Thyroid gland (tissue), 4 donors: ENCODE measurements at regions not wholly inside any gene's neighbourhood (a gene's known extent, or its start where the extent isn't known, plus 50 kb on each side); places are given as distances from the start of the nearest gene placed in this dataset.

Experiments used
- DNase-seq, 2 donors: peaks; one replicate each; pipeline ENCODE4 v3.0.0-alpha.2; 2019
- H3K27ac ChIP-seq, 3 donors: fragments of 200-600 bp; sonication (generic); 1 replicate in 2 of 3; 2 replicates in 1 of 3; pipeline ENCODE4 v1.5.1; 2016 to 2019; ENCODE audit warnings: mild to moderate bottlenecking in 1 of 3, moderate library complexity in 1 of 3
- H3K27me3 ChIP-seq: fragments of 200-600 bp; sonication (generic); one replicate; pipeline ENCODE4 v1.5.1; 2019
- H3K36me3 ChIP-seq, 2 donors: fragments of 200-600 bp; sonication (generic); one replicate each; pipeline ENCODE4 v1.5.1; 2016 to 2019
- H3K4me1 ChIP-seq, 2 donors: fragments of 200-600 bp; sonication (generic); one replicate each; pipeline ENCODE4 v1.5.1; 2017 to 2019
- H3K4me3 ChIP-seq, 3 donors: fragments of 200-600 bp; sonication (generic); replicated peaks in 1 of 3; 1 replicate in 2 of 3; 2 replicates in 1 of 3; pipeline ENCODE4 v1.5.1; 2016; ENCODE audit warnings: mild to moderate bottlenecking in 1 of 3
- H3K9me3 ChIP-seq: fragments of 200-600 bp; sonication (generic); one replicate; pipeline ENCODE4 v1.5.1; 2017
- CTCF ChIP-seq, 6 experiments: fragments of 200-600 bp in 3 of 6; fragments of 450-650 bp in 3 of 6; sonication (generic) in 3 of 6; IDR thresholded peaks; one replicate each; pipeline ENCODE4 v1.5.1; 2016 to 2019; ENCODE audit warnings: antibody characterized with exemption in 6 of 6, mild to moderate bottlenecking in 2 of 6, inconsistent platforms in 1 of 6, moderate library complexity in 1 of 6
- POLR2A ChIP-seq, 2 donors: fragments of 450-650 bp; IDR thresholded peaks; one replicate each; pipeline ENCODE4 v1.6.1; 2017; ENCODE audit warnings: antibody characterized with exemption in 2 of 2, mild to moderate bottlenecking in 2 of 2, moderate library complexity in 1 of 2
- WGBS, 2 donors: methylation state at CpG; one replicate each; pipeline ENCODE4 v1.1.5; 2017; 5-methylcytosine and 5-hydroxymethylcytosine counted together
- intact Hi-C: fragments of 100-400 bp; cut with DNase I; formaldehyde crosslinking; loops from one replicate; pipeline ENCODE4 v1.15.1; 2023

- 84 to 87% methylated on average over 16 of the region's 16 CpGs for WGBS, 2 donors
- no peaks in the 10 kb centered on the region for H3K36me3 ChIP-seq
- DNase-seq: no peak
- intact Hi-C loops: no loop called here
- H3K27ac ChIP-seq: no peak overlapping the region
- H3K4me3 ChIP-seq: no peak overlapping the region
- no peak for TF ChIP-seq CTCF (IDR thresholded peaks at IDR 0.05)
- TF ChIP-seq POLR2A (IDR thresholded peaks at IDR 0.05): no peak
- H3K9me3 ChIP-seq: no peaks in the 10 kb centered on the region
- H3K27me3 ChIP-seq: no peaks in the 10 kb centered on the region
- H3K4me1 ChIP-seq: peaks cover 0 to 5% of the 10 kb centered on the region in 2 donors
Measured at GRCh38 chr19:30910485-30911240, 438.6 kb downstream of the TSHZ3 start.

- Histone ChIP-seq H3K9me3 (no peaks in the 10 kb centered on the region), H3K4me1 (peaks cover 0 to 5% of the 10 kb centered on the region in 2 donors), H3K4me3 (no peak overlapping the region), H3K27ac (peak overlapping the region in 2 of 3 donors; percentile 27 to 37), H3K27me3 (no peaks in the 10 kb centered on the region), H3K36me3 (no peaks in the 10 kb centered on the region)
- intact Hi-C loops: no loop called here
- 44 to 63% methylated on average over 4 of the region's 4 CpGs for WGBS, 2 donors
- no peak for TF ChIP-seq CTCF (IDR thresholded peaks at IDR 0.05)
- DNase-seq: peak; percentile 71 to 76
Measured at GRCh38 chr19:30909216-30909615, 440.0 kb downstream of the TSHZ3 start.

GRCh38 chr19:30908262-30908771 is 440.9 kb downstream of the TSHZ3 start:
- peaks cover 0 to 5% of the 10 kb centered on the region in 2 donors for H3K4me1 ChIP-seq
- H3K9me3 ChIP-seq: no peaks in the 10 kb centered on the region
- no peaks in the 10 kb centered on the region for H3K36me3 ChIP-seq
- WGBS, 2 donors: 79 to 88% methylated on average over 4 of the region's 4 CpGs
- intact Hi-C loops: no loop called here
- no peak for DNase-seq
- TF ChIP-seq POLR2A (IDR thresholded peaks at IDR 0.05) (no peak), CTCF (IDR thresholded peaks at IDR 0.05) (no peak)
- H3K27me3 ChIP-seq: no peaks in the 10 kb centered on the region
- H3K27ac ChIP-seq: no peak overlapping the region
- H3K4me3 ChIP-seq: no peak overlapping the region

GRCh38 chr19:30906871-30907270 is 442.4 kb downstream of the TSHZ3 start:
- peak; percentile 31 to 68 for DNase-seq
- no peaks in the 10 kb centered on the region for H3K9me3 ChIP-seq
- intact Hi-C loops: no loop called here
- 80 to 83% methylated on average over 8 of the region's 8 CpGs for WGBS, 2 donors
- no peak overlapping the region for H3K27ac ChIP-seq
- no peaks in the 10 kb centered on the region for H3K36me3 ChIP-seq
- H3K27me3 ChIP-seq: no peaks in the 10 kb centered on the region
- peaks cover 0 to 5% of the 10 kb centered on the region in 2 donors for H3K4me1 ChIP-seq
- no peak overlapping the region for H3K4me3 ChIP-seq
- TF ChIP-seq CTCF (IDR thresholded peaks at IDR 0.05) (no peak), POLR2A (IDR thresholded peaks at IDR 0.05) (no peak)

GRCh38 chr19:30900051-30900450 is 449.2 kb downstream of the TSHZ3 start:
- Histone ChIP-seq H3K36me3 (no peaks in the 10 kb centered on the region), H3K27me3 (no peaks in the 10 kb centered on the region), H3K4me3 (no peak overlapping the region), H3K27ac (no peak overlapping the region), H3K9me3 (no peaks in the 10 kb centered on the region), H3K4me1 (peaks cover 13 to 35% of the 10 kb centered on the region in 2 donors)
- no peak for DNase-seq
- intact Hi-C loops: no loop called here
- no peak for TF ChIP-seq POLR2A (IDR thresholded peaks at IDR 0.05)
- no peak for TF ChIP-seq CTCF (IDR thresholded peaks at IDR 0.05)
- 84 to 100% methylated on average over 3 of the region's 3 CpGs for WGBS, 2 donors
